PC-3 (cell line): ENCODE measurements at regions not wholly inside any gene's neighbourhood (a gene's known extent, or its start where the extent isn't known, plus 50 kb on each side); places are given as distances from the start of the nearest gene placed in this dataset.

Experiments
- CTCF ChIP-seq: fragments of 300-600 bp; sonication (generic); conservative IDR thresholded peaks from 2 replicates; pipeline ENCODE4 v1.5.1; 2017; ENCODE audit warnings: antibody characterized with exemption, low read depth, mild to moderate bottlenecking, low read length
- EZH2 ChIP-seq: fragments of 300-600 bp; sonication (generic); IDR thresholded peaks from one replicate; pipeline ENCODE4 v1.6.1; 2017; ENCODE audit warnings: antibody characterized with exemption, mild to moderate bottlenecking, low read length; ENCODE audit not compliant: unreplicated experiment
- EZH2phosphoT487 ChIP-seq: fragments of 300-600 bp; sonication (generic); IDR thresholded peaks from 2 replicates; pipeline ENCODE4 v1.6.1; 2018; ENCODE audit warnings: mild to moderate bottlenecking, antibody characterized with exemption, low read length, borderline replicate concordance

DNA sequence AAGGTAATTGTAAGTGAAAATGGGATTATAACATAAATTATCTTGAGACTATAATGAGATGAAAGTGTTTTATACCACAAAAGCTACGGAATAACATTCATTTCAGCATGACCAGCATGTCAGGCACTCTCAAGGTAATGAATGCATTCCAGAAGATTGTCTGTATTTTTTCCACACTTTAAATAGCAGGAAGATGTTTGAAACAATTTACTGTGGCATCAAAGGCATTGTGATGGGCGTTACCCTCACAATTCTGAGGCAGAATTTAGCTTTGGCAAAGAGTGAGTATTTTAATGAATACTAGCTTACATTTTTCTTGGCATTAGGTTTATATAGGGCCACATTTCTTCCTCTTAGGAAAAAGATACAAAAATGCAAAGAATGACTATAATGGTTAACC lies 627.2 kb downstream of the BCKDHB start:
- TF ChIP-seq CTCF (no peak), EZH2phosphoT487 (no peak), EZH2 (no peak)
